HepG2 (cell line): ENCODE measurements at regions not wholly inside any gene's neighbourhood (a gene's known extent, or its start where the extent isn't known, plus 50 kb on each side); places are given as distances from the start of the nearest gene placed in this dataset.

Experiments used
- ATAC-seq: fragments of 200-7000 bp; cut with Tn5 transposase; 3 replicates; pipeline ENCODE4 v1.9.1; 2020; ENCODE audit warnings: mild to moderate bottlenecking, moderate library complexity
- BruUV-seq: library from RNA; stranded (reverse); fragments of 400-500 nt; replicated peaks from 2 replicates; lab custom pipeline; 2021; lab: Mats Ljungman, UMichigan
- CTCF ChIA-PET: fragments of 300-600 bp; formaldehyde crosslinking; extraction: SDS; loops from one replicate; lab custom pipeline; 2021; ENCODE audit warnings: low total read pairs, inconsistent platforms, low intra/inter-chr PET ratio; lab: Yijun Ruan, JAX
- POLR2A ChIA-PET: fragments of 350-600 bp; sonication (Branson Sonifier 250); formaldehyde crosslinking; loops from one replicate; lab custom pipeline; 2020; ENCODE audit warnings: antibody characterized with exemption, inconsistent platforms; lab: Yijun Ruan, JAX
- DNase-seq: peaks from one replicate; pipeline ENCODE4 v3.0.0-alpha.2; 2015; ENCODE audit warnings: low spot score
- FAIRE-seq: peaks from 3 replicates; lab custom pipeline; 2011; peaks lifted over from hg19 to GRCh38; lab: Jason Lieb, UNC
- H2AFZ ChIP-seq: one replicate; pipeline ENCODE4 v1.6.1; 2011; ENCODE audit warnings: low read length, inconsistent platforms
- H3K27ac ChIP-seq: fragments of 300-600 bp; 3 replicates; pipeline ENCODE4 v1.8.0; 2011; ENCODE audit warnings: mixed run types, mild to moderate bottlenecking, mixed read lengths, low read length, inconsistent platforms; ENCODE audit not compliant: insufficient read depth; ENCODE audit errors: extremely low read length
- H3K27me3 ChIP-seq, 2 experiments: fragments of 200-600 bp in 1 of 2; 2 replicates in 1 of 2; 3 replicates in 1 of 2; pipeline versions ENCODE4 v1.6.0 to v1.8.0; 2011; ENCODE audit warnings: low read length in 2 of 2, mild to moderate bottlenecking in 2 of 2, moderate library complexity in 2 of 2, inconsistent platforms in 1 of 2; ENCODE audit not compliant: insufficient read depth in 2 of 2, control insufficient read depth in 1 of 2
- H3K36me3 ChIP-seq, 2 experiments: fragments of 200-600 bp in 1 of 2; replicated peaks in 1 of 2; 2 replicates in 1 of 2; 3 replicates in 1 of 2; pipeline versions ENCODE4 v1.5.1 to v1.8.0; 2011; ENCODE audit warnings: low read length in 2 of 2, inconsistent platforms in 1 of 2; ENCODE audit not compliant: insufficient read depth in 2 of 2, control insufficient read depth in 1 of 2
- H3K4me1 ChIP-seq: 2 replicates; pipeline ENCODE4 v1.5.1; 2012; ENCODE audit warnings: low read length, inconsistent platforms; ENCODE audit not compliant: insufficient read depth
- H3K4me2 ChIP-seq: 2 replicates; pipeline ENCODE4 v1.6.0; 2011; ENCODE audit warnings: low read depth, low read length, inconsistent platforms
- H3K4me3 ChIP-seq, 3 experiments: fragments of 200-600 bp in 1 of 3; sonication (generic), shearing (Covaris generic) in 1 of 3; replicated peaks in 1 of 3; 2 replicates each; pipeline ENCODE4 v1.5.1; 2011 to 2016; ENCODE audit warnings: low read length in 3 of 3, inconsistent platforms in 2 of 3, low read depth in 2 of 3, mild to moderate bottlenecking in 2 of 3, control low read depth in 1 of 3, mixed read lengths in 1 of 3; ENCODE audit not compliant: insufficient read depth in 1 of 3
- H3K79me2 ChIP-seq: one replicate; pipeline ENCODE4 v1.6.1; 2011; ENCODE audit warnings: low read length, inconsistent platforms; ENCODE audit not compliant: insufficient read depth
- H3K9ac ChIP-seq: 2 replicates; pipeline ENCODE4 v1.6.0; 2011; ENCODE audit warnings: mild to moderate bottlenecking, low read depth, low read length, inconsistent platforms; ENCODE audit not compliant: insufficient read depth
- H3K9me3 ChIP-seq: 2 replicates; pipeline ENCODE4 v1.5.1; 2012; ENCODE audit warnings: mild to moderate bottlenecking, low read length
- H4K20me1 ChIP-seq: 2 replicates; pipeline ENCODE4 v1.6.0; 2011; ENCODE audit warnings: inconsistent platforms, mild to moderate bottlenecking, low read length, moderate library complexity; ENCODE audit not compliant: insufficient read depth
- MEIS2 ChIP-seq: sonication (generic); formaldehyde crosslinking; IDR thresholded peaks from 2 replicates; pipeline ENCODE4 v1.9.0; 2021; ENCODE audit warnings: mild to moderate bottlenecking, missing genetic modification reagents
- NFIC ChIP-seq: IDR thresholded peaks from 2 replicates; pipeline ENCODE4 v1.6.1; 2012; ENCODE audit warnings: mild to moderate bottlenecking, low read length, inconsistent platforms
- SNAPC2 ChIP-seq: sonication (generic); formaldehyde crosslinking; IDR thresholded peaks from 2 replicates; pipeline ENCODE4 v1.8.1; 2022; ENCODE audit warnings: mild to moderate bottlenecking, missing genetic modification reagents
- ZMYM2 ChIP-seq: sonication (generic); formaldehyde crosslinking; IDR thresholded peaks from 2 replicates; pipeline ENCODE4 v1.8.0; 2022; ENCODE audit warnings: mild to moderate bottlenecking, missing genetic modification reagents
- ZNF207 ChIP-seq: fragments of 450-650 bp; IDR thresholded peaks from 2 replicates; pipeline ENCODE4 v1.6.1; 2016; ENCODE audit warnings: antibody characterized with exemption, borderline replicate concordance
- WGBS: methylation state at CpG from one replicate; pipeline ENCODE4 v1.1.6; 2017; ENCODE audit warnings: low lambda C conversion rate; 5-methylcytosine and 5-hydroxymethylcytosine counted together
- in situ Hi-C: cut with HindIII; loops from 2 replicates; pipeline ENCODE4 v1.10.0; 2017; ENCODE audit warnings: low pct_unique_long_range_greater_than_20kb; ENCODE audit not compliant: extremely low pct_ligation_motif_present
- intact Hi-C: fragments of 100-400 bp; cut with micrococcal nuclease; formaldehyde crosslinking; loops from one replicate; pipeline ENCODE4 v1.10.0; 2022; ENCODE audit not compliant: unreplicated experiment
- TF ChIP-seq, protein P1 (sequence below): sonication (generic); formaldehyde crosslinking; IDR thresholded peaks from 2 replicates; pipeline ENCODE4 v1.4.0; 2020; ENCODE audit warnings: missing genetic modification reagents, borderline replicate concordance
- TF ChIP-seq, protein P2 (sequence below): sonication (generic); formaldehyde crosslinking; IDR thresholded peaks from 2 replicates; pipeline ENCODE4 v1.4.0; 2020; ENCODE audit warnings: missing genetic modification reagents

GRCh38 chr1:195820925-195821324 lies 787.3 kb downstream of the KCNT2 start (continued):
- TF ChIP-seq, protein P1, sequence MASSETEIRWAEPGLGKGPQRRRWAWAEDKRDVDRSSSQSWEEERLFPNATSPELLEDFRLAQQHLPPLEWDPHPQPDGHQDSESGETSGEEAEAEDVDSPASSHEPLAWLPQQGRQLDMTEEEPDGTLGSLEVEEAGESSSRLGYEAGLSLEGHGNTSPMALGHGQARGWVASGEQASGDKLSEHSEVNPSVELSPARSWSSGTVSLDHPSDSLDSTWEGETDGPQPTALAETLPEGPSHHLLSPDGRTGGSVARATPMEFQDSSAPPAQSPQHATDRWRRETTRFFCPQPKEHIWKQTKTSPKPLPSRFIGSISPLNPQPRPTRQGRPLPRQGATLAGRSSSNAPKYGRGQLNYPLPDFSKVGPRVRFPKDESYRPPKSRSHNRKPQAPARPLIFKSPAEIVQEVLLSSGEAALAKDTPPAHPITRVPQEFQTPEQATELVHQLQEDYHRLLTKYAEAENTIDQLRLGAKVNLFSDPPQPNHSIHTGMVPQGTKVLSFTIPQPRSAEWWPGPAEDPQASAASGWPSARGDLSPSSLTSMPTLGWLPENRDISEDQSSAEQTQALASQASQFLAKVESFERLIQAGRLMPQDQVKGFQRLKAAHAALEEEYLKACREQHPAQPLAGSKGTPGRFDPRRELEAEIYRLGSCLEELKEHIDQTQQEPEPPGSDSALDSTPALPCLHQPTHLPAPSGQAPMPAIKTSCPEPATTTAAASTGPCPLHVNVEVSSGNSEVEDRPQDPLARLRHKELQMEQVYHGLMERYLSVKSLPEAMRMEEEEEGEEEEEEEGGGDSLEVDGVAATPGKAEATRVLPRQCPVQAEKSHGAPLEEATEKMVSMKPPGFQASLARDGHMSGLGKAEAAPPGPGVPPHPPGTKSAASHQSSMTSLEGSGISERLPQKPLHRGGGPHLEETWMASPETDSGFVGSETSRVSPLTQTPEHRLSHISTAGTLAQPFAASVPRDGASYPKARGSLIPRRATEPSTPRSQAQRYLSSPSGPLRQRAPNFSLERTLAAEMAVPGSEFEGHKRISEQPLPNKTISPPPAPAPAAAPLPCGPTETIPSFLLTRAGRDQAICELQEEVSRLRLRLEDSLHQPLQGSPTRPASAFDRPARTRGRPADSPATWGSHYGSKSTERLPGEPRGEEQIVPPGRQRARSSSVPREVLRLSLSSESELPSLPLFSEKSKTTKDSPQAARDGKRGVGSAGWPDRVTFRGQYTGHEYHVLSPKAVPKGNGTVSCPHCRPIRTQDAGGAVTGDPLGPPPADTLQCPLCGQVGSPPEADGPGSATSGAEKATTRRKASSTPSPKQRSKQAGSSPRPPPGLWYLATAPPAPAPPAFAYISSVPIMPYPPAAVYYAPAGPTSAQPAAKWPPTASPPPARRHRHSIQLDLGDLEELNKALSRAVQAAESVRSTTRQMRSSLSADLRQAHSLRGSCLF: no peak
- TF ChIP-seq NFIC: no peak

GRCh38 chr1:195806060-195806459 lies 802.2 kb downstream of the KCNT2 start:
- in situ Hi-C loops (no loop called here), intact Hi-C loops (no loop called here)
- Histone ChIP-seq H3K79me2 (no peaks in the 10 kb centered on the region), H2AFZ (no peak overlapping the region), H3K4me3 (no peak overlapping the region), H4K20me1 (no peaks in the 10 kb centered on the region), H3K36me3 (no peaks in the 10 kb centered on the region), H3K4me2 (no peak overlapping the region), H3K9me3 (no peaks in the 10 kb centered on the region), H3K27me3 (no peaks in the 10 kb centered on the region), H3K9ac (no peak overlapping the region), H3K27ac (no peak overlapping the region), H3K4me1 (no peaks in the 10 kb centered on the region)
- 1% methylated on average over 2 of the region's 2 CpGs for WGBS
- ATAC-seq (no peak), FAIRE-seq (no peak), DNase-seq (no peak)
- ChIA-PET CTCF (no interaction called here), POLR2A (no interaction called here)
- BruUV-seq: no TSS peak
- TF ChIP-seq, protein P2, sequence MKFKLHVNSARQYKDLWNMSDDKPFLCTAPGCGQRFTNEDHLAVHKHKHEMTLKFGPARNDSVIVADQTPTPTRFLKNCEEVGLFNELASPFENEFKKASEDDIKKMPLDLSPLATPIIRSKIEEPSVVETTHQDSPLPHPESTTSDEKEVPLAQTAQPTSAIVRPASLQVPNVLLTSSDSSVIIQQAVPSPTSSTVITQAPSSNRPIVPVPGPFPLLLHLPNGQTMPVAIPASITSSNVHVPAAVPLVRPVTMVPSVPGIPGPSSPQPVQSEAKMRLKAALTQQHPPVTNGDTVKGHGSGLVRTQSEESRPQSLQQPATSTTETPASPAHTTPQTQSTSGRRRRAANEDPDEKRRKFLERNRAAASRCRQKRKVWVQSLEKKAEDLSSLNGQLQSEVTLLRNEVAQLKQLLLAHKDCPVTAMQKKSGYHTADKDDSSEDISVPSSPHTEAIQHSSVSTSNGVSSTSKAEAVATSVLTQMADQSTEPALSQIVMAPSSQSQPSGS (CRISPR knock-in tag): no peak
- no peak for TF ChIP-seq SNAPC2 (CRISPR knock-in tag)
- no peak for TF ChIP-seq MEIS2 (CRISPR knock-in tag)
- no peak for TF ChIP-seq ZNF207
- TF ChIP-seq ZMYM2: no peak
